ENCODE measurements at regions not wholly inside any gene's neighbourhood (a gene's known extent, or its start where the extent isn't known, plus 50 kb on each side); places are given as distances from the start of the nearest gene placed in this dataset.

GRCh38 chr13:53338760-53339159 lies 310.1 kb downstream of the OLFM4 start:
- DNase-seq (ENCODE audit: extremely low read depth in 1 of 11, low read depth in 9 of 11, low spot score in 4 of 11), result no peak

- no peak for DNase-seq (ENCODE audit: extremely low read depth in 1 of 11, low read depth in 9 of 11, low spot score in 4 of 11)
These were observed 312.0 kb downstream of the OLFM4 start for GRCh38 chr13:53340505-53341143.

GRCh38 chr13:53341144-53341510 lies 312.5 kb downstream of the OLFM4 start:
- DNase-seq (ENCODE audit: extremely low read depth in 1 of 11, low read depth in 9 of 11, low spot score in 4 of 11), result no peak

- DNase-seq (ENCODE audit: extremely low read depth in 1 of 11, low read depth in 9 of 11, low spot score in 4 of 11), result no peak
These were observed 314.2 kb downstream of the OLFM4 start for GRCh38 chr13:53342623-53343360.

- no peak for DNase-seq (ENCODE audit: extremely low read depth in 1 of 11, low read depth in 9 of 11, low spot score in 4 of 11)
These were observed 314.7 kb downstream of the OLFM4 start for GRCh38 chr13:53343361-53343744.

- peak in 7 of 11 donors; percentile 14 to 29 (median 18) for DNase-seq (ENCODE audit: extremely low read depth in 1 of 11, low read depth in 9 of 11, low spot score in 4 of 11)
These were observed 322.4 kb downstream of the OLFM4 start for GRCh38 chr13:53351021-53351420.

- DNase-seq (ENCODE audit: extremely low read depth in 1 of 11, low read depth in 9 of 11, low spot score in 4 of 11), result no peak
These were observed 329.0 kb downstream of the OLFM4 start for GRCh38 chr13:53357582-53357981.

- DNase-seq (ENCODE audit: extremely low read depth in 1 of 11, low read depth in 9 of 11, low spot score in 4 of 11), result no peak
These were observed 340.3 kb downstream of the OLFM4 start for GRCh38 chr13:53368948-53369347.

GRCh38 chr13:53379485-53379884 lies 350.9 kb downstream of the OLFM4 start:
- DNase-seq (ENCODE audit: extremely low read depth in 1 of 11, low read depth in 9 of 11, low spot score in 4 of 11), result no peak

GRCh38 chr13:53382008-53382407 lies 353.4 kb downstream of the OLFM4 start:
- DNase-seq (ENCODE audit: extremely low read depth in 1 of 11, low read depth in 9 of 11, low spot score in 4 of 11), result no peak

GRCh38 chr13:53398051-53398450 lies 369.4 kb downstream of the OLFM4 start:
- no peak for DNase-seq (ENCODE audit: extremely low read depth in 1 of 11, low read depth in 9 of 11, low spot score in 4 of 11)

- no peak for DNase-seq (ENCODE audit: extremely low read depth in 1 of 11, low read depth in 9 of 11, low spot score in 4 of 11)
These were observed 377.0 kb downstream of the OLFM4 start for GRCh38 chr13:53405616-53406015.

GRCh38 chr13:53408306-53408705 lies 379.7 kb downstream of the OLFM4 start:
- DNase-seq (ENCODE audit: extremely low read depth in 1 of 11, low read depth in 9 of 11, low spot score in 4 of 11), result no peak

GRCh38 chr13:53408847-53409568 lies 380.4 kb downstream of the OLFM4 start:
- DNase-seq (ENCODE audit: extremely low read depth in 1 of 11, low read depth in 9 of 11, low spot score in 4 of 11), result no peak

GRCh38 chr13:53411463-53411862 lies 382.9 kb downstream of the OLFM4 start:
- DNase-seq (ENCODE audit: extremely low read depth in 1 of 11, low read depth in 9 of 11, low spot score in 4 of 11), result no peak

- no peak for DNase-seq (ENCODE audit: extremely low read depth in 1 of 11, low read depth in 9 of 11, low spot score in 4 of 11)
These were observed 386.5 kb downstream of the OLFM4 start for GRCh38 chr13:53415135-53415534.

- DNase-seq (ENCODE audit: extremely low read depth in 1 of 11, low read depth in 9 of 11, low spot score in 4 of 11), result no peak
These were observed 389.0 kb downstream of the OLFM4 start for GRCh38 chr13:53417601-53418000.

- DNase-seq (ENCODE audit: extremely low read depth in 1 of 11, low read depth in 9 of 11, low spot score in 4 of 11), result no peak
These were observed 393.8 kb downstream of the OLFM4 start for GRCh38 chr13:53422415-53422814.

GRCh38 chr13:53436396-53436795 lies 407.8 kb downstream of the OLFM4 start:
- DNase-seq (ENCODE audit: extremely low read depth in 1 of 11, low read depth in 9 of 11, low spot score in 4 of 11), result no peak

GRCh38 chr13:53439439-53440225 lies 411.0 kb downstream of the OLFM4 start:
- DNase-seq (ENCODE audit: extremely low read depth in 1 of 11, low read depth in 9 of 11, low spot score in 4 of 11), result no peak
